ENCODE measurements at regions not wholly inside any gene's neighbourhood (a gene's known extent, or its start where the extent isn't known, plus 50 kb on each side); places are given as distances from the start of the nearest gene placed in this dataset.

DNA sequence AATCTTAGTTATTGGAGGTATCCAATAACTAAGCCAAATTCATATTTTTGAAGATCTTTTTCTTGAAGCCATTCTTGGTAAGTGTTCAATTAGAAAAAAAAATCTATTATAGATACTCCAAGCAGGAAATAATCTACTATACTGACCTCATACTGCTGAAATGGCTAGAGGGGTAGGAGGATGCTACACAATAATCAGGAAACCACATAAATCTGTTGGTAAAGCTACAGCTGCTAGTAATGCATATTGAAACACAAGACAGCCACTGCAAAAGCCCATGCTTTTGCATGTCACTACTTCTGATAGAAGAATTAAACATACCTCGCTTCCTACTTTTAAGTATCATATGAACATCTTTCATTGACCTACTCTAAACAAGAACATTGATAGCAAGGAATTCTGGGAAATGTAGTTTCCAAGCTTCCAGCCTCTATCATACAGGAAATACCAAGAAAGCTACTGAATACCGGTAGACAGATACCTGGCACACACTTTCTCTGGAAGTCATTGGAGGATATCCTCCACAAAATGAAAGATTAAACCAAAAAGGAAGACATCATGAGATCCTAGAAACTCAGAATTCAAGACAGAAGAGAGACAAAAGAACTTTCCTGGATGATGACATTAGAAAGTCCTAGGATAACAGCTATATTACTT lies 103.0 kb upstream of the VAV3 start:
- peaks cover 0 to 4% of the 10 kb centered on the region in 2 donors for H3K36me3 ChIP-seq (replicated peaks in 1 of 2; ENCODE audit: control insufficient read depth in 1 of 2, insufficient read depth in 2 of 2, low read length in 2 of 2)
- no peaks in the 10 kb centered on the region for H4K20me1 ChIP-seq (ENCODE audit: insufficient read depth, low read length)
- no peaks in the 10 kb centered on the region for H3K9me3 ChIP-seq (replicated peaks in 1 of 2; ENCODE audit: control insufficient read depth in 1 of 2, insufficient read depth in 1 of 2, low read length in 2 of 2)
- Mint-ChIP-seq H3K9me3 (peaks cover 0 to 2% (median 0%) of the 10 kb centered on the region in 7 donors), H3K4me1 (peaks cover 30% of the 10 kb centered on the region), H3K4me3 (no peak overlapping the region), H3K27ac (no peak overlapping the region), H3K27me3 (ENCODE audit: low read depth in 3 of 3) (no peaks in the 10 kb centered on the region), H3K36me3 (peaks cover 29 to 46% of the 10 kb centered on the region in 2 donors)
- no peak overlapping the region for H3K4me3 ChIP-seq (replicated peaks in 1 of 3; ENCODE audit: low read depth in 2 of 3, low read length in 3 of 3)
- H3K9ac ChIP-seq (ENCODE audit: insufficient read depth, low read length, poor library complexity, severe bottlenecking), result no peak overlapping the region
- no peaks in the 10 kb centered on the region for H3K27me3 ChIP-seq (ENCODE audit: control insufficient read depth in 2 of 2, insufficient read depth in 2 of 2, low read length in 2 of 2)
- 33% methylated on average over 1 of the region's 2 CpGs for WGBS (ENCODE audit: insufficient coverage)
- H3K4me1 ChIP-seq (ENCODE audit: control insufficient read depth in 1 of 2, insufficient read depth in 2 of 2, low read length in 2 of 2), result peaks cover 24 to 29% of the 10 kb centered on the region in 2 donors
- no peak for TF ChIP-seq CTCF (IDR thresholded peaks at IDR 0.05)
- no peak overlapping the region for H3K27ac ChIP-seq (ENCODE audit: low read depth in 1 of 2, low read length in 2 of 2)
- intact Hi-C loops (cut with micrococcal nuclease), result no loop called here
- DNase-seq, result no peak
- H3K79me2 ChIP-seq (ENCODE audit: insufficient read depth, low read length), result no peaks in the 10 kb centered on the region
- H3K4me2 ChIP-seq (replicated peaks; ENCODE audit: extremely low read depth, low read length, poor library complexity, severe bottlenecking), result no peak overlapping the region
- no peak overlapping the region for H2AFZ ChIP-seq (ENCODE audit: insufficient read depth, low read depth, low read length, poor library complexity, severe bottlenecking)

DNA sequence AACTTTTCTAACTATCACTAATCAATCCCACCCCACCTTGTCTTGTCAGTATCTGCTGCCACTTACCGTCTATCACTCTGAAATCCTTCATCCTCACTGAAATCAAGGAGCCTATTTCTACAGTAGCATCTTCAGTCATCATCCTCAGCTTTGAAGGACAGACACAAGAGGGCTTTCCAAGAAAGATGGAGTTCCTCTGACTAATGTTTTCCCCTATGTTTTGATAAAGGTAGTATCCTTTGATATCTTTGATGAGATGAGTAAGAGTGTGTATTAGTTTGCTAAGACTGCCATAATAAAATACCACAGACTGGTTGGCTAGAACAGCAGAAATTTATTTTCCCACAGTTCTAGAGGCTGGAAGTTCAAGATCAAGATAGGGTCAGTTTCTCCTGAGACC lies 101.8 kb upstream of the VAV3 start:
- no peak overlapping the region for H2AFZ ChIP-seq (ENCODE audit: insufficient read depth, low read depth, low read length, poor library complexity, severe bottlenecking)
- H4K20me1 ChIP-seq (ENCODE audit: insufficient read depth, low read length), result no peaks in the 10 kb centered on the region
- peaks cover 27 to 48% of the 10 kb centered on the region in 2 donors for H3K36me3 Mint-ChIP-seq
- H3K27me3 ChIP-seq (ENCODE audit: control insufficient read depth in 2 of 2, insufficient read depth in 2 of 2, low read length in 2 of 2), result no peaks in the 10 kb centered on the region
- H3K27ac Mint-ChIP-seq, result peak overlapping the region in 1 of 7 donors; percentile 25
- TF ChIP-seq CTCF (IDR thresholded peaks at IDR 0.05), result no peak
- H3K9me3 Mint-ChIP-seq, result peaks cover 0 to 7% (median 1%) of the 10 kb centered on the region in 7 donors
- no peaks in the 10 kb centered on the region for H3K79me2 ChIP-seq (ENCODE audit: insufficient read depth, low read length)
- no peak overlapping the region for H3K4me2 ChIP-seq (replicated peaks; ENCODE audit: extremely low read depth, low read length, poor library complexity, severe bottlenecking)
- H3K27me3 Mint-ChIP-seq (ENCODE audit: low read depth in 3 of 3), result no peaks in the 10 kb centered on the region
- H3K4me3 Mint-ChIP-seq, result no peak overlapping the region
- intact Hi-C loops (cut with micrococcal nuclease), result no loop called here
- no peak overlapping the region for H3K27ac ChIP-seq (ENCODE audit: low read depth in 1 of 2, low read length in 2 of 2)
- no peak overlapping the region for H3K4me3 ChIP-seq (replicated peaks in 1 of 3; ENCODE audit: low read depth in 2 of 3, low read length in 3 of 3)
- no peak overlapping the region for H3K9ac ChIP-seq (ENCODE audit: insufficient read depth, low read length, poor library complexity, severe bottlenecking)
- peaks cover 0 to 4% of the 10 kb centered on the region in 2 donors for H3K36me3 ChIP-seq (replicated peaks in 1 of 2; ENCODE audit: control insufficient read depth in 1 of 2, insufficient read depth in 2 of 2, low read length in 2 of 2)
- H3K4me1 Mint-ChIP-seq, result peaks cover 23% of the 10 kb centered on the region
- H3K4me1 ChIP-seq (ENCODE audit: control insufficient read depth in 1 of 2, insufficient read depth in 2 of 2, low read length in 2 of 2), result peaks cover 12 to 20% of the 10 kb centered on the region in 2 donors
- DNase-seq, result no peak
- WGBS (ENCODE audit: insufficient coverage), result no CpG with 5 or more reads among the region's 1 CpG
- peaks cover 0 to 1% of the 10 kb centered on the region in 2 donors for H3K9me3 ChIP-seq (replicated peaks in 1 of 2; ENCODE audit: control insufficient read depth in 1 of 2, insufficient read depth in 1 of 2, low read length in 2 of 2)

Data from CD14-positive monocyte (primary cell).